ENCODE measurements at regions not wholly inside any gene's neighbourhood (a gene's known extent, or its start where the extent isn't known, plus 50 kb on each side); places are given as distances from the start of the nearest gene placed in this dataset.
A peak's percentile ranks its signal among the peaks of the same experiment; 100 is the strongest.

DNA sequence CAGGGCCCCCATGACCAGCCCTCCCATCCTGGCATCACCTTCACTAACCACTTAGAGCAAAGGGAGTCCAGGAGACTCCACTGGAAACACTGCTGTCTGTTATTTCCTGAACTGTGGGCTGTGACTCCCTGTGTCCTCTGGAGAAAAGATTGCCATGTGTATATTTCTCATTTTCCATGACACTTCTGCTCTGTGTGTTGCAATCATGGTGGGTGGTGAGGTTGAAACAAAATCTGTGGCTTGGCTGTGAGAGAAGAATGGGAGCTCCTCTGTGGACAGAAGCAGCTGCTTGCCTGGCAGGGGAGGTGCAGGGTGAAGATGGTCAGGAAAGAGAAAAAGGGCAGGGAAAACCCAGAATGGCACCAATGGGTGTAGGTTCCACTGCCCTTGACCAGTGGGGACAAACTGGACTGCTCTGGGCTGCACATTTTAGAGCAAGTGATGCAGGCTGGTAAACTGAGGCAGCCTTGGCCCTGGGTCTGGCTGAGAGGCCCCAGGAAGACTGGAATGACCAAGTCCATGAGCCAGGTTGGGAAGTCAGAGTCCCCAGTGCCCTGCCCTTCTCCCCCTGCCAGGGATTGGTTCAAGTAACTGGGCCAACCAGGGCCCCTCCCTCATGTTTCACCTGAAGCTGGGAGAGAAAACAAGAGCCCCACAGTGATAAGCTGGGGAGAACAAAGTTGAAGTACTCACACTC is 314.3 kb downstream of the C16orf95 start:
- peak; percentile 70 for DNase-seq (ENCODE audit: low read depth)
- H3K4me3 ChIP-seq (ENCODE audit: low read depth, low read length), result no peak overlapping the region
- TF ChIP-seq, protein P1, sequence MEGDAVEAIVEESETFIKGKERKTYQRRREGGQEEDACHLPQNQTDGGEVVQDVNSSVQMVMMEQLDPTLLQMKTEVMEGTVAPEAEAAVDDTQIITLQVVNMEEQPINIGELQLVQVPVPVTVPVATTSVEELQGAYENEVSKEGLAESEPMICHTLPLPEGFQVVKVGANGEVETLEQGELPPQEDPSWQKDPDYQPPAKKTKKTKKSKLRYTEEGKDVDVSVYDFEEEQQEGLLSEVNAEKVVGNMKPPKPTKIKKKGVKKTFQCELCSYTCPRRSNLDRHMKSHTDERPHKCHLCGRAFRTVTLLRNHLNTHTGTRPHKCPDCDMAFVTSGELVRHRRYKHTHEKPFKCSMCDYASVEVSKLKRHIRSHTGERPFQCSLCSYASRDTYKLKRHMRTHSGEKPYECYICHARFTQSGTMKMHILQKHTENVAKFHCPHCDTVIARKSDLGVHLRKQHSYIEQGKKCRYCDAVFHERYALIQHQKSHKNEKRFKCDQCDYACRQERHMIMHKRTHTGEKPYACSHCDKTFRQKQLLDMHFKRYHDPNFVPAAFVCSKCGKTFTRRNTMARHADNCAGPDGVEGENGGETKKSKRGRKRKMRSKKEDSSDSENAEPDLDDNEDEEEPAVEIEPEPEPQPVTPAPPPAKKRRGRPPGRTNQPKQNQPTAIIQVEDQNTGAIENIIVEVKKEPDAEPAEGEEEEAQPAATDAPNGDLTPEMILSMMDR (conservative IDR thresholded peaks at IDR 0.05; ENCODE audit: low read depth, low read length), result no peak

DNA sequence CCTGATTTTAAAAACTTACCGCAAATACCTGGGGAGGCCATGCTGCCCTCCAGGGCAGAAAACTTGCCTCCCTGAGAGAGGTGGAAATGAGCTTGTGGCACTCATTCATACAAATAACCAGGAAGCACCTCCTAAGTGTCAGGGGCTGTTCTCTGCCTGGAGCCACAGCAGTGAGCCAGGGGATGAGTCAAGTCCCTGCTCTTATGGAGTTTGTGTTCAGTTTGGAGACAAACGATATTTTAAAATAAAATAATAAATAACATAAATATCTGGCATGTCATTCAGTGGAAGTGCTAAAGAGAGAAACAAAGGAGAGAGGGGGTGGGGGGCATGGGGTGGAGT is 313.8 kb downstream of the C16orf95 start:
- TF ChIP-seq, protein P1 (conservative IDR thresholded peaks at IDR 0.05; ENCODE audit: low read depth, low read length), result no peak
- DNase-seq (ENCODE audit: low read depth), result peak; percentile 26
- no peak overlapping the region for H3K4me3 ChIP-seq (ENCODE audit: low read depth, low read length)

DNA sequence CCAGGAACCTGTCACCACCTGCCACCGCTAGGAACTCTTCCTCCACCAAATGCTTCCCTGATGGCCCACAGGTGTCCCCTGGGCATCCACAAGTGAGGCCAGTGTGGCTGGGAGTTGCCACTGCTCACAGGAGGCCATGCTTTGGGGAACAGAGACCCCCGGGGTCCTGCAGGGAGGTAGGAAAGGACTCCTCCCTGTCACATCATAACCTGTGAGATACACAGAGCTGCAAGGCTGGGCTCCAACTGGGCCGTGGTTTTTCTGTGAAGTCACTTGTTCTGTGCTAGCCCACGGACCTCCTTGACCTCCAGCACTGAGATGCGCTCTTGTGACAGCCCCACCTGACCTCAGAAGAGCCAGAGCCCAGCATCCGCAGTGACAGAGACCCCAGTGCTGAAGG is 311.2 kb downstream of the C16orf95 start:
- TF ChIP-seq, protein P1 (conservative IDR thresholded peaks at IDR 0.05; ENCODE audit: low read depth, low read length), result no peak

DNA sequence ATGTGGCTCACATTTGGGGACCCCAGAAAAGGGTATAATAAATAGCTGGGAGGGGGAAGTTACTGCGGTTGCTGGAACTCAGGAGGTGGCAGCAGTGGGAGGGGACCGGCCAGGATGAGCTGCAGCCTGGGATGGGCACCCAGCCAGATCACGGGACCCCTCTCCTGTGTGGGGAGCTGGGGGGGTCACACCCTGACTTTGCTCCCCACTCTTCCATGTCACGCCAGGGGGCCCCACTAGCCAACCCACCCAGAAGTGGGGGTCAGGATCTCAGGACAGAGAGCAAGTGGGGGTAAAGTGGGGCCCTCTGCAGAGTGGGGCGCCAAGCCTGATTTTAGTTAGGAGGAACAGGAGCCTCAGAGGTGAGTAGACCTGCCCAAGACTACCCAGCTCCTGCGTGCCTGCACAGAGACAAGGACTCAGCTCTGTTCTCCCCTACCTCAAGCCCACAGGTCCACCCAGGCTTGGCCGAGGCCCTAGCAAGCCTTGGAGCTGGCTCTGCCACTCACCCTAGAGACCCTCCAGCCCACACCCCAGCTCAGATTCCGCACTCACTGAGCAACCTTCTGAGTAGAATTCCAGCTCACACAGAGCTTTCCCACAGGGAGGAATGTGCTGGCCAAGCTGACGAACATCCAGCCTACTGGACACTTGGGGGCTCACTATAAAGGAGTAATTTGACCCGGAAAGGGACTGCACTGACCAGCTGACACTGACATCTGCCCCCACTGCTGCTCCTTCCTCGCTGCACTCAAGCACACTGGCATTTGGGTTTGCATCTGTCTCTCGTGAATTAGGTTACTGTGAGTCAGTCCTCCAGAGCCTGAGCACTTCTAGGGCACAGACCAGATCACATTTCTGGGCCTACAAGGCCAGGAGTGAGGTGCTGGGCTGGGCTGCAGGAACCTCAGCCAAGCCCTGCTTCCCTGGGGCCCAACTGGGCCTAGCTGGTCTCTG is 310.1 kb downstream of the C16orf95 start:
- no peak overlapping the region for H3K4me3 ChIP-seq (ENCODE audit: low read depth, low read length)
- DNase-seq (ENCODE audit: low read depth), result peak; percentile 40
- TF ChIP-seq, protein P1 (conservative IDR thresholded peaks at IDR 0.05; ENCODE audit: low read depth, low read length), result no peak

More for the DNA sequence above, 311.2 kb downstream of the C16orf95 start:
- DNase-seq (ENCODE audit: low read depth), result no peak
- H3K4me3 ChIP-seq (ENCODE audit: low read depth, low read length), result no peak overlapping the region

DNA sequence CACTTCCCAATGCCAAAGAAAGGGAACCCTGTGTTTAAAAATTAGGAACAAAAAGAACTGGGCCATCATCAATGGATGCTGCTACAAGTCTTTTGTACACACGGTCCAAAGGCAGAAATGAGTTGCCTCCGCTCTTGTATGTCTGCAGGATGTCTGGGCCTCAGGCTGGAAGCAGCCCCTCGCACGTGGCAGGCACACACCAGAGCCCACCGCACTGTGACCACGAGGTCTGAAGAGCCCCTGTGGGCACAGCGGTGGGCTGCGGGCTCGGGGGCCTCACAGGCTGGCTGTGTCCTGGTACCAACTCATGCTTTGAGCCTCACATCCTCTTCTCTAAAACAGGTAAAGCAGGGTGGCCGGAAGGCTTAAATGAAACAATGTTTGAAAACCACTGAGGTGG is 309.3 kb downstream of the C16orf95 start:
- TF ChIP-seq, protein P1 (conservative IDR thresholded peaks at IDR 0.05; ENCODE audit: low read depth, low read length), result no peak
- no peak for DNase-seq (ENCODE audit: low read depth)
- no peak overlapping the region for H3K4me3 ChIP-seq (ENCODE audit: low read depth, low read length)

DNA sequence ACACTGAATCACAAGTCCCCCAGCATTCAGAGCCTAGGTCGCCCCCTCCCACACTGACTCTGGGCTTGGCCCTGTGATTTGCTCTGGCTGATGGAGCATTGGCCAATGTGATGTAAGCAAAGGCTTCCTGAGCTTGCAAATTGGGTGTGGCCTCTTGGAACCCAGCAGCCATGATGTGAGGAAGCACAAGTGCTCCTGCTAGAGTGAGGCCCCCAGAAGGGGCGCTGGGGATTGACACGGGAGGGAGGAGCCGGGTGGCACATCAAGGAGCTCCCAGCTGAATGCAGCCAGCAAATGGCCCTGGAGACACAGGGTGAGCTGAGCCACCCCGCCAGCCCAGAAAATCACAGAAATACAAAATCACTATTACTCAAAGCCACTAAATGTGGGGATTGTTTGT is 308.5 kb downstream of the C16orf95 start:
- no peak for DNase-seq (ENCODE audit: low read depth)
- TF ChIP-seq, protein P1 (conservative IDR thresholded peaks at IDR 0.05; ENCODE audit: low read depth, low read length), result no peak
- no peak overlapping the region for H3K4me3 ChIP-seq (ENCODE audit: low read depth, low read length)
